ENCODE measurements at regions not wholly inside any gene's neighbourhood (a gene's known extent, or its start where the extent isn't known, plus 50 kb on each side); places are given as distances from the start of the nearest gene placed in this dataset.

DNA sequence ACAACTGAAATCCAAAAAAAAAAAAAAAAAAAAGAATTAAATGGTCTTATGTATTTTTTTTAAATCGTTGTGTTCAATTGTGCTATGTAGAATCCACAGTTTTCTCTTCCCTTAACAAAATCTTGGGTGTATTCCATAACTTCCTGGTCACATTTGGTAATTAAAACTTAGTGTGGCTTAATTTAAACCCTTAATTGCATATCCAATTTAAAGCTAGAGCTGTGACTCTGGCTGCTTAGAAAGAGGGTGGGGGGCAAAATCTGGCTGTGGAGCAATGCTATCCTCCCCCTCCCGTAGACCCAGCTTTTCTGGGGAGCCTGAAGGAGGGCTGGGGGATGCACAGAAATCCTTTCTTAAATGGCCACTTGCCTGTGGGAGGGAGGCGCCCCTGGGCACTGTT, 695.1 kb downstream of the INHBA start:
- TF ChIP-seq, protein P1, sequence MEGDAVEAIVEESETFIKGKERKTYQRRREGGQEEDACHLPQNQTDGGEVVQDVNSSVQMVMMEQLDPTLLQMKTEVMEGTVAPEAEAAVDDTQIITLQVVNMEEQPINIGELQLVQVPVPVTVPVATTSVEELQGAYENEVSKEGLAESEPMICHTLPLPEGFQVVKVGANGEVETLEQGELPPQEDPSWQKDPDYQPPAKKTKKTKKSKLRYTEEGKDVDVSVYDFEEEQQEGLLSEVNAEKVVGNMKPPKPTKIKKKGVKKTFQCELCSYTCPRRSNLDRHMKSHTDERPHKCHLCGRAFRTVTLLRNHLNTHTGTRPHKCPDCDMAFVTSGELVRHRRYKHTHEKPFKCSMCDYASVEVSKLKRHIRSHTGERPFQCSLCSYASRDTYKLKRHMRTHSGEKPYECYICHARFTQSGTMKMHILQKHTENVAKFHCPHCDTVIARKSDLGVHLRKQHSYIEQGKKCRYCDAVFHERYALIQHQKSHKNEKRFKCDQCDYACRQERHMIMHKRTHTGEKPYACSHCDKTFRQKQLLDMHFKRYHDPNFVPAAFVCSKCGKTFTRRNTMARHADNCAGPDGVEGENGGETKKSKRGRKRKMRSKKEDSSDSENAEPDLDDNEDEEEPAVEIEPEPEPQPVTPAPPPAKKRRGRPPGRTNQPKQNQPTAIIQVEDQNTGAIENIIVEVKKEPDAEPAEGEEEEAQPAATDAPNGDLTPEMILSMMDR (conservative IDR thresholded peaks at IDR 0.05; ENCODE audit: low read depth) = no peak
- peak overlapping the region; percentile 30 for H3K27ac ChIP-seq
- DNase-seq (ENCODE audit: low spot score) = no peak
- CTCF ChIA-PET = interaction anchor here (1.0 to 1.8 kb wide), 2 partner anchors 85 to 697 kb away, joined by 3 to 7 read pairs; no protein-coding TSS in a partner anchor
- POLR2A ChIA-PET (ENCODE audit: low non-redundant PET) = no interaction called here

DNA sequence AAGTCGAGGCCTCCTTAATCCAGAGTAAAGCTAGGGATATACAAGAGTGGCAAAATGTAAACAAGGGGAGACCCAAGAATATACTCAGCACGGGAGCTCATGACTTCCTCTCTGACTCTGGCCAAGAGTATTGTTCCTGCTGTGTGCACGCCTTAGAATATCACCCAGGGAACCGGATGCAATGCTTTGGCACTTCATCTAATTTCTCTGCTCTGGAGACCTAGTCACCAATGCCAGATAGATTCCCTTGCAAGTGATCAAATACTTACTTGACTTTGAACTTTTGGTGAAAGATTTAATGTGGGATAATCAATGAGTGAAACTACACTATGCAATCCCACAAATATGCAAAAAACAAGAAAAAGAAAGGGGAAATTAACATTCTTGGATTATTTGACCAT, 695.5 kb downstream of the INHBA start:
- TF ChIP-seq, protein P1 (conservative IDR thresholded peaks at IDR 0.05; ENCODE audit: low read depth) = no peak
- ChIA-PET CTCF (interaction anchor here (1.0 to 1.8 kb wide), 2 partner anchors 85 to 697 kb away, joined by 3 to 7 read pairs; no protein-coding TSS in a partner anchor), POLR2A (ENCODE audit: low non-redundant PET) (no interaction called here)
- DNase-seq (ENCODE audit: low spot score) = no peak
- no peak overlapping the region for H3K27ac ChIP-seq

DNA sequence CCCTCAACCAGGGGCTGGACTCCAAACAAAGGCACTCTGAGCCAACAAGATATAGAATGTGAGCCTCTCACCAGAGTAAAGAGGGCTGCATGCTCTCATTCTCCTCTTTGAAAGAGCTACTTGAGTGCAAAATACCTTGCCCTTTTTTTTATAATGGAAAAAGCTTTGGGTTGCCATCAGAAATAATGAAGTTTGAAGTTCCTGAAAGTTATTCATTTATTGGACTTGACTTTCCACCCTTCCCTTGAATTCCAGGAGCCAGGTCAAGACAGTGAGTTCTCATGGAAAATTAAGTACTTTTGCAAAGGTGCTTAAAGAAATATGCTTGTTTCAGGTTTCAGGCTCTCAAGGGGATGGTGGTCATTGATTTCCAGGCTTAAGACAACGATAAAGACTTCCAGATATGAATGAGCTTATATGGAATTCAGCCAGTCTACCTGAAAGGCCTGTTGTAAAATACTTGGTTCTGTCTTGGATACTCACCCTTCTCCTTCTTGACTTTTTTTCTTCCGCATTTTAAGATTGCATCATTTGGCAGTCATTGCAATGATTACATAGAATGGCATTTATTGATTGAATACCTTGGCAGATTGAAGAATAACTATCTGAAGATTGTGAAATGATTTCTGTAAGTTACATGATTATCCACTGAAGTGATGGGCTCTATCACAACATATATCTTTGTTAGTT, 696.4 kb downstream of the INHBA start:
- peak; percentile 62 for DNase-seq (ENCODE audit: low spot score)
- H3K27ac ChIP-seq = no peak overlapping the region
- ChIA-PET CTCF (interaction anchor here (0.7 to 1.8 kb wide), 3 partner anchors 84 to 1768 kb away, joined by 3 to 7 read pairs (median 3); no protein-coding TSS in a partner anchor), POLR2A (ENCODE audit: low non-redundant PET) (no interaction called here)
- TF ChIP-seq, protein P1 (conservative IDR thresholded peaks at IDR 0.05; ENCODE audit: low read depth) = no peak

DNA sequence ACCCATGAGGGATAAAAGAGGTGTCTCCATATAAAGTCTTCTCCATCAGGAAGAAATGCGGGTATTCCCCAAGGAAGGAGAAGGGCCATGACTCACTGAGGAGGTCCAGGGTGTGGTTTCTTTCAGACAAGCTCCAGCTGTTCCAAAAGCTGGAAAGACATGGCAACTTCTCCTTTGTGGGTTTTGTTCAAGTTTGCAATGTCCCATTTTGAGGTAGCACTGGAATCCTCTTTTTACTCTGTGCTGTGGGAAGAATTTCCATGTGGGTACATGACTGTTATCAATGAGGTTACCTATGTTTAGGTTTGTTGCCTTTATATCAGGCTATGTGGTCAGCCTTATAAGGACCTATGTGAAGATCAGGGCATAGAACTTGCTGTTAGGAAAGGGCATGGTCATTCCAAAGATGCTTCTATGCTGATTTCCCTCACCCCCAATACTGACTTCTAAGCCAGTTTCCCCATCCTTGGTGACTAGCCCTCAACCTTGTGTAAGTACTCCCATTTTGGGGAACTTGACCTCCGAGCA, 697.5 kb downstream of the INHBA start:
- peak; percentile 51 for DNase-seq (ENCODE audit: low spot score)
- H3K27ac ChIP-seq = no peak overlapping the region
- TF ChIP-seq, protein P1 (conservative IDR thresholded peaks at IDR 0.05; ENCODE audit: low read depth) = no peak
- CTCF ChIA-PET = interaction anchor here (0.6 to 0.7 kb wide), 2 partner anchors 489 to 691 kb away, joined by 3 read pairs; no protein-coding TSS in a partner anchor
- POLR2A ChIA-PET (ENCODE audit: low non-redundant PET) = no interaction called here

DNA sequence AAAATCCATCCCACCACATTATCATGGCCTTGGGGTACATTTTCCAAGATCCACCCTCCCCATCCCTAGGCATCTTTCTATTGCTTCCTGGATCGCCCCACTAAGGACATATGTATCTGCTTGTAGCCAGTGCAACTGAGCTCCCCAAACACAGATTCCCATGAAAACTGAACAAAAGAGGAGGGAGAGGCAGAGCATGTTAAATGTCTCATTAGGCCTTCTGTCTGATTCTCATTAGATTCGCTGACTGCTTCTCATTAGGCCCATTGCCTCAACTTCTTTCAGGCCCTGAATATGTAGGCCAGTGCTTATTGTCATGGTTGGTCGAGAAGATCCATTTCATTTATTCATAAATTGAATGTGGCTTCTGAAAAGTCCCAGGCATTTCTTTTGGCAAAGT, 698.9 kb downstream of the INHBA start:
- ChIA-PET POLR2A (ENCODE audit: low non-redundant PET) (no interaction called here), CTCF (interaction anchor here (0.8 to 1.9 kb wide), 10 partner anchors 8 to 701 kb away, joined by 3 to 10 read pairs (median 3); no protein-coding TSS in a partner anchor)
- DNase-seq (ENCODE audit: low spot score) = no peak
- no peak overlapping the region for H3K27ac ChIP-seq
- TF ChIP-seq, protein P1 (conservative IDR thresholded peaks at IDR 0.05; ENCODE audit: low read depth) = no peak

DNA sequence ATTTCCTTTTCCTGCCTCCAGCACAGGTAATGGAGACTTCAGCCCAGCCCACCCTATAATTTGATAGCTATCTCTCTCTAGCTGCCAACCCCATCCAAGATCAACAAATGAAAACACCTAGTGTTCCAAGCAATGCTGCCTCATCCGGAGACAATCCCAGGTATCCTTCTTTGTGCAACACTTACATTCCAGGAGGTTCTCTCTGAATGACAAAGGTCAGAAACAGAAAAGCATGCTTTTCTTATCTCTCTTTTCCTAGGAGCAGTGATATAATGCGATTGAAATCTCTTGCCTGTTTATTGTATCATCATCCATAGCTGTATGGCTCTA, 699.3 kb downstream of the INHBA start:
- CTCF ChIA-PET = interaction anchor here (0.5 to 1.9 kb wide), 13 partner anchors 8 to 765 kb away, joined by 3 to 10 read pairs (median 3); no protein-coding TSS in a partner anchor
- DNase-seq (ENCODE audit: low spot score) = peak; percentile 30

More for the DNA sequence above, 699.3 kb downstream of the INHBA start:
- no peak overlapping the region for H3K27ac ChIP-seq
- TF ChIP-seq, protein P1 (conservative IDR thresholded peaks at IDR 0.05; ENCODE audit: low read depth) = no peak
- POLR2A ChIA-PET (ENCODE audit: low non-redundant PET) = no interaction called here
